ENCODE measurements at regions not wholly inside any gene's neighbourhood (a gene's known extent, or its start where the extent isn't known, plus 50 kb on each side); places are given as distances from the start of the nearest gene placed in this dataset.

DNA sequence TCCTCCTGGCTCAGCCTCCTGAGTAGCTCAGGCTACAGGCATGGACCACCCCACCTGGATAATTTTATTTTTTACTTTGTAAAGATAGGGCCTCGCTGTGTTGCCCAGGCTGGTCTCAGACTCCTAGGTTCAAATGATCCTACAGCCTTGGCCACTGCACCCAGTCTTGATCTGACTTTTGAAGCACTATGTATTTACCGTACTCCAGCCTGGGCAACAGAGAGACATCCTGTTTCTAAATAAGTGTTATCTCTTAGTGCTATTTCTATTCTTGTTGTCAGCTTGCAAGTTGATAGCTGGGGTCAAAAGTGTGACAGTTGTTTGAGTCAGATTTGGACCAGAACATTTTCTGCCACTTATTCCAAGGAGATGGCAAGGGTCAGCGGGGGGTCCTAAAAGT is 486.4 kb downstream of the NPIPA7 start:
- Histone ChIP-seq H3K27ac (no peak overlapping the region), H3K27me3 (replicated peaks; ENCODE audit: insufficient read depth) (peaks cover 3% of the 10 kb centered on the region), H3K4me3 (no peak overlapping the region), H3K36me3 (no peaks in the 10 kb centered on the region), H3K9me3 (no peaks in the 10 kb centered on the region), H3K4me1 (replicated peaks) (no peaks in the 10 kb centered on the region)
- DNase-seq (ENCODE audit: low spot score) = no peak
- WGBS = 91% methylated on average over 3 of the region's 3 CpGs
- intact Hi-C loops (cut with DNase I) = loop anchor here (10.0 kb wide), 1 partner anchor 599 kb away; no protein-coding TSS in a partner anchor
- TF ChIP-seq POLR2A (IDR thresholded peaks at IDR 0.05) (no peak), POLR2AphosphoS5 (IDR thresholded peaks at IDR 0.05) (no peak)
- TF ChIP-seq, protein P1, sequence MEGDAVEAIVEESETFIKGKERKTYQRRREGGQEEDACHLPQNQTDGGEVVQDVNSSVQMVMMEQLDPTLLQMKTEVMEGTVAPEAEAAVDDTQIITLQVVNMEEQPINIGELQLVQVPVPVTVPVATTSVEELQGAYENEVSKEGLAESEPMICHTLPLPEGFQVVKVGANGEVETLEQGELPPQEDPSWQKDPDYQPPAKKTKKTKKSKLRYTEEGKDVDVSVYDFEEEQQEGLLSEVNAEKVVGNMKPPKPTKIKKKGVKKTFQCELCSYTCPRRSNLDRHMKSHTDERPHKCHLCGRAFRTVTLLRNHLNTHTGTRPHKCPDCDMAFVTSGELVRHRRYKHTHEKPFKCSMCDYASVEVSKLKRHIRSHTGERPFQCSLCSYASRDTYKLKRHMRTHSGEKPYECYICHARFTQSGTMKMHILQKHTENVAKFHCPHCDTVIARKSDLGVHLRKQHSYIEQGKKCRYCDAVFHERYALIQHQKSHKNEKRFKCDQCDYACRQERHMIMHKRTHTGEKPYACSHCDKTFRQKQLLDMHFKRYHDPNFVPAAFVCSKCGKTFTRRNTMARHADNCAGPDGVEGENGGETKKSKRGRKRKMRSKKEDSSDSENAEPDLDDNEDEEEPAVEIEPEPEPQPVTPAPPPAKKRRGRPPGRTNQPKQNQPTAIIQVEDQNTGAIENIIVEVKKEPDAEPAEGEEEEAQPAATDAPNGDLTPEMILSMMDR (IDR thresholded peaks at IDR 0.05) = no peak

DNA sequence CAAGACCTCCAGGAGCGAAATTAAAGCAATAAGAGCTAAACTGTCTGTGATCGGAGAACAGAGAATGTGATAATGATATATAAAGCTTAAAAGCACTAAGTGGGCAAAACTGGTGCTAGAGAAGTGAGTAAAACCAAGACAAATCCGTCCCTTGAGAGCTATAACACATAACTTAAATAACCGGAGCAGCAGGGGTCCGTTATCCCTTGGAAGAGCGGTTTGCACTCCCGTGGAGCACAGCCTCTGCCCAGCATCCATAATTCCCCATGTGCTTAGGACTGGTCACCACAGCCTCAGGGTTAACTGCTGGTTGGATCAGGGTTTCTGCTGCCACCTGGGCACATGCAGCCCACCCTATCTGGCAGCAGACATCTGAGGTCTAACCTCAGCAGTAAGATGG is 489.0 kb downstream of the NPIPA7 start:
- intact Hi-C loops (cut with DNase I) = loop anchor here (10.0 kb wide), 1 partner anchor 597 kb away; no protein-coding TSS in a partner anchor
- Histone ChIP-seq H3K27ac (no peak overlapping the region), H3K9me3 (no peaks in the 10 kb centered on the region), H3K4me3 (no peak overlapping the region), H3K36me3 (no peaks in the 10 kb centered on the region), H3K4me1 (replicated peaks) (no peaks in the 10 kb centered on the region), H3K27me3 (replicated peaks; ENCODE audit: insufficient read depth) (peaks cover 3% of the 10 kb centered on the region)
- TF ChIP-seq, protein P1 (IDR thresholded peaks at IDR 0.05) = no peak
- no peak for TF ChIP-seq POLR2AphosphoS5 (IDR thresholded peaks at IDR 0.05)
- TF ChIP-seq POLR2A (IDR thresholded peaks at IDR 0.05) = no peak
- no peak for DNase-seq (ENCODE audit: low spot score)
- 56% methylated on average over 7 of the region's 7 CpGs for WGBS

DNA sequence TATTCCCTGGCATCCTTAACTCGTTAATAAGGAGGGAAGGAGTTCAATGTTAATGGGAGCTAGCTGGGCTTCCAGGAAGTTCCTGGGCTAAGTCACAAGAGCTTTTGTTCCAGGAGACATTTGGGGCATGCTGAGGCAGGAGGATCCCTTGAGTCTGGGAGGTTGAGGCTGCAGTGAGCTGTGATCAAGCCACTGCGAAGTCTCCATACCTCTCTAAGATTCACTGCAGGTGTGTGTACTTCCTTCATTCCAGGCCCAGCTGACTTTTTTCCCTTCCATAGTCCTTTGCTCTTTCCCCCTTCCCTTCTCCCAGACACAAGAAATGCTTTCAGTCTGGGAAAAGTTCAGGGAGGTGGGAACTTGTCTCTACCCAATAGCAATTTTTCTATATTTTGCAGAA is 489.8 kb downstream of the NPIPA7 start:
- Histone ChIP-seq H3K4me1 (replicated peaks) (no peaks in the 10 kb centered on the region), H3K27ac (no peak overlapping the region), H3K27me3 (replicated peaks; ENCODE audit: insufficient read depth) (peaks cover 3% of the 10 kb centered on the region), H3K36me3 (no peaks in the 10 kb centered on the region), H3K9me3 (no peaks in the 10 kb centered on the region), H3K4me3 (no peak overlapping the region)
- no peak for TF ChIP-seq POLR2A (IDR thresholded peaks at IDR 0.05)
- no peak for TF ChIP-seq POLR2AphosphoS5 (IDR thresholded peaks at IDR 0.05)
- TF ChIP-seq, protein P1 (IDR thresholded peaks at IDR 0.05) = no peak
- WGBS = 29% methylated on average over 2 of the region's 2 CpGs
- no peak for DNase-seq (ENCODE audit: low spot score)
- intact Hi-C loops (cut with DNase I) = loop anchor here (10.0 kb wide), 1 partner anchor 596 kb away; no protein-coding TSS in a partner anchor

DNA sequence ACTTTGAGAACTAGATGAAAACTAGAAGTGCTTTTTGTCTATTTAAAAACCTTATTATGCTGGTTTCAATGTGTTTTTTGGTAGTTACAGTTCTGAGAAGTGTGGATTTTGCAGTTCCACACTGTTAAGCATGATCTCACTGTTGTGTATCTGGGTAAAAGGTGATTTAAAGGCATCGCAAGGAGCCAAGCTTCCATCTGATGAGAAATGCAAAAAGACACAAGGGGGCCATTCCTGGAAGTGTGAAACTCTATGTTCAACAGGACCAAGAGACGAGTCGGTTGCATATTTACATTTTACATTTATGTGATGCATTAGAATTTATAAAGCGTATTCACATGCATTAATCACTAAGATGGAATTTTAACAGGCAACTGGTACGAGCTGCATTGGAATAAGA is 490.8 kb downstream of the NPIPA7 start:
- H3K4me3 ChIP-seq = no peak overlapping the region
- no peak for DNase-seq (ENCODE audit: low spot score)
- H3K4me1 ChIP-seq (replicated peaks) = no peaks in the 10 kb centered on the region
- 46% methylated on average over 5 of the region's 5 CpGs for WGBS
- intact Hi-C loops (cut with DNase I) = loop anchor here (10.0 kb wide), 1 partner anchor 595 kb away; no protein-coding TSS in a partner anchor
- TF ChIP-seq, protein P1 (IDR thresholded peaks at IDR 0.05) = no peak
- TF ChIP-seq POLR2A (IDR thresholded peaks at IDR 0.05) (no peak), POLR2AphosphoS5 (IDR thresholded peaks at IDR 0.05) (no peak)
- no peaks in the 10 kb centered on the region for H3K9me3 ChIP-seq
- peaks cover 3% of the 10 kb centered on the region for H3K27me3 ChIP-seq (replicated peaks; ENCODE audit: insufficient read depth)
- H3K36me3 ChIP-seq = no peaks in the 10 kb centered on the region
- no peak overlapping the region for H3K27ac ChIP-seq

DNA sequence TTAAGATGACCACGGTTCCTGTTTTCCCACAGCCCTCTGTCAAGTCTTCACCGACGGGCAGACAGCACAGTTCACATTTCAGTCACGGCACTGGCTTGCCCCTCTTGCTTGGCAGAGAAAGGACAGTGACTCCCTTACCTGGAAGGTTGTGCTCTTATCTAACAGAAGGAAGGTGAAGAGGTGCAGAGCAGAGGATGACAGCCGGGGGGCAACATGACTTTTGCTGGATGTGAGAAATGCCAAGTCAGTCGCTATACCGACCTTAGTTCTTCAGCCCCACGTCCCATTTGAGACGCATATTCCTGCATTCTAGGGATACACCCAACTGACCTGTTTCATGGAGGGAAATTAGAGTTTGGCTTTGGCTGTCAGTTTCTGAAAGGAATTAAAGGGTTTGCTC is 492.3 kb downstream of the NPIPA7 start:
- Histone ChIP-seq H3K36me3 (no peaks in the 10 kb centered on the region), H3K9me3 (no peaks in the 10 kb centered on the region), H3K4me1 (replicated peaks) (no peaks in the 10 kb centered on the region), H3K4me3 (no peak overlapping the region), H3K27ac (no peak overlapping the region), H3K27me3 (replicated peaks; ENCODE audit: insufficient read depth) (no peaks in the 10 kb centered on the region)
- TF ChIP-seq, protein P1 (IDR thresholded peaks at IDR 0.05) = no peak
- no peak for TF ChIP-seq POLR2A (IDR thresholded peaks at IDR 0.05)
- no peak for TF ChIP-seq POLR2AphosphoS5 (IDR thresholded peaks at IDR 0.05)
- 50% methylated on average over 9 of the region's 9 CpGs for WGBS
- DNase-seq (ENCODE audit: low spot score) = no peak
- intact Hi-C loops (cut with DNase I) = no loop called here

Data from prostate gland (tissue), 2 donors.